Fibroblast of mammary gland (primary cell): ENCODE measurements at regions not wholly inside any gene's neighbourhood (a gene's known extent, or its start where the extent isn't known, plus 50 kb on each side); places are given as distances from the start of the nearest gene placed in this dataset.
A peak's percentile ranks its signal among the peaks of the same experiment; 100 is the strongest.

ENCODE experiments used
- DNase-seq: peaks from one replicate; pipeline ENCODE4 v3.0.0-alpha.2; 2010; ENCODE audit warnings: low read depth
- H3K4me3 ChIP-seq: 2 replicates; pipeline ENCODE4 v1.5.1; 2011; ENCODE audit warnings: low read depth, mild to moderate bottlenecking, low read length, moderate library complexity; ENCODE audit not compliant: control insufficient read depth
- CTCF ChIP-seq: conservative IDR thresholded peaks from 2 replicates; pipeline ENCODE4 v1.5.1; 2011; ENCODE audit warnings: low read depth, low read length, inconsistent platforms; ENCODE audit not compliant: control insufficient read depth, insufficient read depth

GRCh38 chr1:189859385-189859977 is 618.2 kb downstream of the BRINP3 start:
- DNase-seq: peak; percentile 0
- H3K4me3 ChIP-seq: no peak overlapping the region
- TF ChIP-seq CTCF: peak; percentile 41

GRCh38 chr1:189866606-189867005 is 611.1 kb downstream of the BRINP3 start:
- H3K4me3 ChIP-seq: no peak overlapping the region
- no peak for TF ChIP-seq CTCF
- DNase-seq: no peak

GRCh38 chr1:189868021-189868420 is 609.6 kb downstream of the BRINP3 start:
- TF ChIP-seq CTCF: no peak
- H3K4me3 ChIP-seq: no peak overlapping the region
- no peak for DNase-seq

GRCh38 chr1:189874715-189875435 is 602.8 kb downstream of the BRINP3 start:
- DNase-seq: no peak
- H3K4me3 ChIP-seq: no peak overlapping the region
- no peak for TF ChIP-seq CTCF

GRCh38 chr1:189880135-189880534 is 597.5 kb downstream of the BRINP3 start:
- no peak for DNase-seq
- TF ChIP-seq CTCF: no peak
- no peak overlapping the region for H3K4me3 ChIP-seq

GRCh38 chr1:189899686-189900425 is 577.8 kb downstream of the BRINP3 start:
- H3K4me3 ChIP-seq: no peak overlapping the region
- DNase-seq: no peak
- no peak for TF ChIP-seq CTCF
